ENCODE measurements at regions not wholly inside any gene's neighbourhood (a gene's known extent, or its start where the extent isn't known, plus 50 kb on each side); places are given as distances from the start of the nearest gene placed in this dataset.
"Not testable (repeated sequence)": the region's sequence is repeated elsewhere in the genome, so short reads cannot be mapped to it uniquely, and the experiment has no call there.

- not testable (repeated sequence) for DNase-seq
Observed at GRCh38 chr21:10432456-10432855, 88.9 kb upstream of the TPTE start.

DNA sequence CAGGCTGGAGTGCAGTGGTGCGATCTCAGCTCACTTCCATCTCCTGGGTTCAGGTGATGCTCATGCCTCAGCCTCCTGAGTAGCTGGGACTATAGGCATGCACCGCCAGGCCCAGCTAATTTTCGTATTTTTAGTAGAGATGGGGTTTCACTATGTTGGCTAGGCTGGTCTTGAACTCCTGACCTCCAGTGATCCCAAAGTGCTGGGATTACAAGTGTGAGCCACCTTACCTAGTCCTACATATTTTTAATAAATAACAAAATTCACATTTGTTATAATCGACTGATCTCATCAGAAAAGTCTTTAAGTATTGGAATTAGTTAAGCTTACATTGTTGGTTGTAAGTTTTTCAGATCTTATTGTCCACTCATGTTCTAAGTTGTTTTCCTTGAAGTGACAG, 83.4 kb upstream of the TPTE start:
- DNase-seq: not testable (repeated sequence)

DNA sequence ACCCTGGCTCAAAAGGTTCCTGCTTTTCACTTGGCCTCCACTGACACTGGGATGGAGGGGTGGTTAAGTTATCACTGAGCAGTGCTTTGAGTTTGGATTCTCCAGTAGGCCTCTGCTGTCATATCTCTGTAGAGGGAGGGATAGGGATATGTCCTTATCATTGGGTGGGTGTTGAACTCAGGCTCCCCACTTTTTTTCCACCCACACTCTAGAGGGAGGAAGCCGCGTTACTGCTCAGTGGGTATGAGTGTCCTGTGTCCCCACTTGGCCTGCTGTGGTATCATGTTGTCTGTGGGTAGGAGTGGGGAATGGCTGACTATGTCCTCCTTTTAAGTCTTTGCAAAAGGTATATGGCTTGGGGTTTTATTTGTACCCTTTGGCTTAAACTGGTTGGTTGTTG, 80.7 kb upstream of the TPTE start:
- DNase-seq: not testable (repeated sequence)

- not testable (repeated sequence) for DNase-seq
Observed at GRCh38 chr21:10442018-10442417, 79.4 kb upstream of the TPTE start.

GRCh38 chr21:10445685-10446084, 75.7 kb upstream of the TPTE start:
- not testable (repeated sequence) for DNase-seq

DNA sequence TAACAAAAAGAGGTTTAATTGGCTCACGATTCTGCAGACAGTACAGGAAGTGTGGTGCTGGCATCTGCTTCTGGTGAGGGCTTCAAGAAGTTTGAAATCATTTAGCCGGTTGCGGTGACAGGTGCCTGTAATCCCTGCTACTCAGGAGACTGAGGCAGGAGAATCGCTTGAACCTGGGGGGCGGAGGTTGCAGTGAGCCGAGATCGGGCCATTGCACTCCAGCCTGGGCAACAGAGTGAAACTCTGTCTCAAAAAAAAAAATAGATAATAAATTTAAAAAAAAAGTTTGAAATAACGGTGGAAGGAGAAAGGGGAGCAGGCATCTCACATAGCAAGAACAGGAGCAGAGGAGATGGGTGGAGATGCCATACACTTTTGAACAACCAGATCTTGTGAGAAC, 71.9 kb upstream of the TPTE start:
- not testable (repeated sequence) for DNase-seq

GRCh38 chr21:10451274-10451673, 70.1 kb upstream of the TPTE start:
- not testable (repeated sequence) for DNase-seq

DNA sequence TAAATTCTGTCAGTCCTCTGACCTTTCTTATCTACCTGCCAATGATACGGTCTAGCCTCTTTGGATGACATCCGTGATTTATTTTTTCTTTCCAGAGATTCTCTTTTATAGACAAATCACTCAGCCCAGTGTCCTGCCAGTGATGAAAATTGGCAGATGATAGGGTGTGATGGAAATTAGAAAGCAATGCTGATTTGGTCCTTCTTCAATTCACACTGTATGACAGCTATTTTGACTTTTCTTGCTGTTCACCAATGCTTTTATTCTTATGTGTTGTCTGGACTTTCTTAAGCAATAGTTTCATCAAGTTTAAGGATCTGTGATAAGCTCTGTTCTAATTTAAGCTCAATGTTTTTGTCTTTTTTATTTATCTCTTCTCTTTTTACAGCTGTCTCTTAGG, 63.6 kb upstream of the TPTE start:
- DNase-seq: not testable (repeated sequence)

- DNase-seq: not testable (repeated sequence)
Observed at GRCh38 chr21:10460957-10461356, 60.4 kb upstream of the TPTE start.

GRCh38 chr21:10461445-10461844, 59.9 kb upstream of the TPTE start:
- not testable (repeated sequence) for DNase-seq

GRCh38 chr21:10463156-10463555, 58.2 kb upstream of the TPTE start:
- no peak for DNase-seq

- DNase-seq: no peak
Observed at GRCh38 chr21:10464975-10465374, 56.4 kb upstream of the TPTE start.

DNA sequence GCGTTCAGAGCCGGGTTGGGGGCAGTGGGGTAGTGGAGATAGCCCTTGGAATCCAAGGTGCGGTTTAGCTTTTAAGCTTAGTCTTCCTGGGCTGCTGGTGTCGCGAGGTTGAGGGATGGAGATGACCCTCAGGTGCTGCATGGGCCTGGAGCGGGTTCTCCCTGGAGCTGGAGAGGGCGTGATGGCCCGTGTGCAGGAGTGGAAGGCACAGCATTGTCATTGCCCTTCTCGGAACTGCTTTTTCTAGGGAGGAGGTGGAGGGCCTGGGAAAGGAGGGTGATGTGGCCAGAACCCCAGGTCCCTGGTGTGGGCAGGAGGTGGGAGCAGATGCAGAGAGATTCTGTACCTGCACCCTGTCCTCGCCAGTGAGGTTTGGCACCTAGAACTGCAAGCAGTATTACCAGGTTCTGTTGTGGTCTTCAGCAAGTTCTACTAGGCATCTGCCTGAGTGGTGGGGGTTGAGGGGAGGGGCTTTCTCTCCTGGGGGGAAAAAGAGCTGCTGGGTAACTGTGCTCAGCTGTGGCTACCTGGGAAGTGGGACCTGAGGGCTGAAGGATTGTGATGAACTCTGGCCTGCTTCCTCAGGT, 55.8 kb upstream of the TPTE start:
- DNase-seq: not testable (repeated sequence)

GRCh38 chr21:10466200-10466599, 55.2 kb upstream of the TPTE start:
- no peak for DNase-seq
